SK-N-SH treated with all-trans-retinoic acid at 6 μM for 48 hours (cell line): ENCODE measurements at regions not wholly inside any gene's neighbourhood (a gene's known extent, or its start where the extent isn't known, plus 50 kb on each side); places are given as distances from the start of the nearest gene placed in this dataset.

ENCODE experiments used
- ATAC-seq: fragments of 200-7000 bp; cut with Tn5 transposase; 3 replicates; pipeline ENCODE4 v1.9.1; 2020; ENCODE audit warnings: mild to moderate bottlenecking, moderate library complexity
- ARNTL ChIP-seq: fragments of 450-650 bp; formaldehyde crosslinking; IDR thresholded peaks from 2 replicates; pipeline ENCODE4 v1.5.0; 2020; ENCODE audit warnings: low read depth, mild to moderate bottlenecking, moderate library complexity, borderline replicate concordance
- BACH2 ChIP-seq: fragments of 250-450 bp; sonication (Bioruptor Pico); IDR thresholded peaks from 2 replicates; pipeline ENCODE4 v1.9.0; 2021; ENCODE audit warnings: mild to moderate bottlenecking, borderline replicate concordance
- CSDC2 ChIP-seq: fragments of 250-450 bp; sonication (Bioruptor Pico); IDR thresholded peaks from 2 replicates; pipeline ENCODE4 v1.5.0; 2020; ENCODE audit warnings: mild to moderate bottlenecking, moderate library complexity
- ESRRG ChIP-seq: fragments of 250-450 bp; sonication (Bioruptor Pico); IDR thresholded peaks from 2 replicates; pipeline ENCODE4 v1.6.1; 2021; ENCODE audit warnings: mild to moderate bottlenecking
- GLIS3 ChIP-seq: fragments of 250-450 bp; sonication (Bioruptor Pico); IDR thresholded peaks from 2 replicates; pipeline ENCODE4 v1.5.0; 2020; ENCODE audit warnings: mild to moderate bottlenecking, moderate library complexity
- ISL1 ChIP-seq: fragments of 250-450 bp; sonication (Bioruptor Pico); IDR thresholded peaks from 2 replicates; pipeline ENCODE4 v2.1.2; 2022; ENCODE audit warnings: mild to moderate bottlenecking, moderate library complexity
- OSR1 ChIP-seq: fragments of 250-450 bp; sonication (Bioruptor Pico); IDR thresholded peaks from 2 replicates; pipeline ENCODE4 v1.8.0; 2022; ENCODE audit warnings: moderate library complexity, mild to moderate bottlenecking, inconsistent platforms
- PPARA ChIP-seq: fragments of 250-450 bp; sonication (Bioruptor Pico); IDR thresholded peaks from 2 replicates; pipeline ENCODE4 v1.5.0; 2020; ENCODE audit warnings: mild to moderate bottlenecking, borderline replicate concordance
- RARB ChIP-seq: fragments of 250-450 bp; sonication (Bioruptor Pico); IDR thresholded peaks from 2 replicates; pipeline ENCODE4 v1.8.0; 2021; ENCODE audit warnings: mild to moderate bottlenecking, moderate library complexity
- SNAI2 ChIP-seq: fragments of 250-450 bp; sonication (Bioruptor Pico); IDR thresholded peaks from 2 replicates; pipeline ENCODE4 v1.5.0; 2020; ENCODE audit warnings: mild to moderate bottlenecking, moderate library complexity
- TCF4 ChIP-seq: fragments of 250-450 bp; sonication (Bioruptor Pico); IDR thresholded peaks from 2 replicates; pipeline ENCODE4 v1.8.0; 2021; ENCODE audit warnings: mild to moderate bottlenecking, moderate library complexity, borderline replicate concordance
- TOX ChIP-seq: fragments of 250-450 bp; sonication (Bioruptor Pico); IDR thresholded peaks from 2 replicates; pipeline ENCODE4 v1.8.0; 2021; ENCODE audit warnings: mild to moderate bottlenecking, moderate library complexity, borderline replicate concordance
- TSHZ2 ChIP-seq: fragments of 250-450 bp; sonication (Bioruptor Pico); IDR thresholded peaks from 2 replicates; pipeline ENCODE4 v1.5.0; 2020; ENCODE audit warnings: mild to moderate bottlenecking, moderate library complexity
- ZFP3 ChIP-seq: fragments of 250-450 bp; sonication (Bioruptor Pico); IDR thresholded peaks from 2 replicates; pipeline ENCODE4 v1.5.0; 2020; ENCODE audit warnings: mild to moderate bottlenecking, moderate library complexity
- ZFP30 ChIP-seq: fragments of 450-650 bp; formaldehyde crosslinking; IDR thresholded peaks from 2 replicates; pipeline ENCODE4 v1.5.0; 2022; ENCODE audit warnings: mild to moderate bottlenecking, moderate library complexity
- ZNF565 ChIP-seq: fragments of 450-650 bp; formaldehyde crosslinking; conservative IDR thresholded peaks from 2 replicates; pipeline ENCODE4 v1.5.0; 2020; ENCODE audit warnings: low read depth, mild to moderate bottlenecking, moderate library complexity
- ZNF70 ChIP-seq: fragments of 450-650 bp; formaldehyde crosslinking; IDR thresholded peaks from 2 replicates; pipeline ENCODE4 v1.5.0; 2020; ENCODE audit warnings: mild to moderate bottlenecking, moderate library complexity
- ZNF8 ChIP-seq: fragments of 450-650 bp; formaldehyde crosslinking; IDR thresholded peaks from 2 replicates; pipeline ENCODE4 v1.5.0; 2020; ENCODE audit warnings: mild to moderate bottlenecking, moderate library complexity
- TF ChIP-seq, protein P1 (sequence below): fragments of 250-450 bp; sonication (Bioruptor Pico); IDR thresholded peaks from 2 replicates; pipeline ENCODE4 v1.8.0; 2020; ENCODE audit warnings: mild to moderate bottlenecking, moderate library complexity, borderline replicate concordance
- TF ChIP-seq, protein P2 (sequence below): fragments of 250-450 bp; sonication (Bioruptor Pico); IDR thresholded peaks from 2 replicates; pipeline ENCODE4 v1.8.0; 2021; ENCODE audit warnings: low read depth, mild to moderate bottlenecking, moderate library complexity, borderline replicate concordance

DNA sequence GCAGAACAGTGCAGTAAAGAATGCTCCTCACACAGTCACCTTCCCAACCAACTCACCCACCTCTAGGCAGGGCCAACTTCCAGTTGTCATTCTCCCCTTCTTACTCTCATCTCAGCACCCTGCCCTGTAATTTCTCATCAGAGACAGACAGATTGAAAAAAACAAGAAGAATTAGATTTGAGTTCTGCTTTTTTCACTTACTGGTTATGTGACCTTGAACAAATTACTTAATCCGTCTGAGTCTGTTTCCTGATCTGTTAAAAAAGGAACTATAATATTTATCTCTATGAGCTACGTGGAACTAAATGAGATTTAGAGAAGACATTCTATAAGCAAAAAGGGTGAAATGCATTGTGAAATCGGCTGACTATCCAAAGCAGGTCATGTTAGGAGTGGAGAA is 330.3 kb downstream of the ZNF326 start:
- ATAC-seq, result no peak
- no peak for TF ChIP-seq BACH2 (CRISPR knock-in tag)
- no peak for TF ChIP-seq SNAI2
- TF ChIP-seq GLIS3 (CRISPR knock-in tag), result no peak

GRCh38 chr1:90322186-90322585 is 327.3 kb downstream of the ZNF326 start:
- TF ChIP-seq TSHZ2 (CRISPR knock-in tag), result no peak
- TF ChIP-seq GLIS3 (CRISPR knock-in tag), result no peak
- no peak for TF ChIP-seq ARNTL (CRISPR knock-in tag)
- no peak for TF ChIP-seq RARB (CRISPR knock-in tag)
- no peak for TF ChIP-seq CSDC2 (CRISPR knock-in tag)
- TF ChIP-seq SNAI2, result no peak
- TF ChIP-seq, protein P1, sequence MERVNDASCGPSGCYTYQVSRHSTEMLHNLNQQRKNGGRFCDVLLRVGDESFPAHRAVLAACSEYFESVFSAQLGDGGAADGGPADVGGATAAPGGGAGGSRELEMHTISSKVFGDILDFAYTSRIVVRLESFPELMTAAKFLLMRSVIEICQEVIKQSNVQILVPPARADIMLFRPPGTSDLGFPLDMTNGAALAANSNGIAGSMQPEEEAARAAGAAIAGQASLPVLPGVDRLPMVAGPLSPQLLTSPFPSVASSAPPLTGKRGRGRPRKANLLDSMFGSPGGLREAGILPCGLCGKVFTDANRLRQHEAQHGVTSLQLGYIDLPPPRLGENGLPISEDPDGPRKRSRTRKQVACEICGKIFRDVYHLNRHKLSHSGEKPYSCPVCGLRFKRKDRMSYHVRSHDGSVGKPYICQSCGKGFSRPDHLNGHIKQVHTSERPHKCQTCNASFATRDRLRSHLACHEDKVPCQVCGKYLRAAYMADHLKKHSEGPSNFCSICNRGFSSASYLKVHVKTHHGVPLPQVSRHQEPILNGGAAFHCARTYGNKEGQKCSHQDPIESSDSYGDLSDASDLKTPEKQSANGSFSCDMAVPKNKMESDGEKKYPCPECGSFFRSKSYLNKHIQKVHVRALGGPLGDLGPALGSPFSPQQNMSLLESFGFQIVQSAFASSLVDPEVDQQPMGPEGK (CRISPR knock-in tag), result no peak
- no peak for TF ChIP-seq TOX (CRISPR knock-in tag)
- ATAC-seq, result no peak

DNA sequence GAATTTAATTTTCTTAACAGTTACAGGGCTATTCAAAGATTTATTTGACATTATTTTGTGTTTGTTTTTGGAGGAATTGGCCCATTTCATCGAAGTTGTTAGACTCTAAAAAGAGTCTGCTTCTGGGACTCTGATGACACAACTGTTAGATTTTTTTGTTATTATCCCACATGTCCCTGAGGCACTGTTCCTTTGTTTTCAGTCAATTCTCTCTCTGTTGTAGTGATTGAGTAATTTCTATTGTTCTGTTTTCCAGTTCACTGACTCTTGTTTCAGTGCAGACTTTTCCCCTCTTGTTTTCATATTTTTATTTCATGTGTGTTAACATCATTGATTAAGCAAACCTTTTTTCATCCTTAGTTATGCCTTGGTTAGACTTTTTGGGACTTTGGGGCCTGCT is 325.0 kb downstream of the ZNF326 start:
- TF ChIP-seq CSDC2 (CRISPR knock-in tag), result no peak
- no peak for TF ChIP-seq TCF4 (CRISPR knock-in tag)
- TF ChIP-seq, protein P2, sequence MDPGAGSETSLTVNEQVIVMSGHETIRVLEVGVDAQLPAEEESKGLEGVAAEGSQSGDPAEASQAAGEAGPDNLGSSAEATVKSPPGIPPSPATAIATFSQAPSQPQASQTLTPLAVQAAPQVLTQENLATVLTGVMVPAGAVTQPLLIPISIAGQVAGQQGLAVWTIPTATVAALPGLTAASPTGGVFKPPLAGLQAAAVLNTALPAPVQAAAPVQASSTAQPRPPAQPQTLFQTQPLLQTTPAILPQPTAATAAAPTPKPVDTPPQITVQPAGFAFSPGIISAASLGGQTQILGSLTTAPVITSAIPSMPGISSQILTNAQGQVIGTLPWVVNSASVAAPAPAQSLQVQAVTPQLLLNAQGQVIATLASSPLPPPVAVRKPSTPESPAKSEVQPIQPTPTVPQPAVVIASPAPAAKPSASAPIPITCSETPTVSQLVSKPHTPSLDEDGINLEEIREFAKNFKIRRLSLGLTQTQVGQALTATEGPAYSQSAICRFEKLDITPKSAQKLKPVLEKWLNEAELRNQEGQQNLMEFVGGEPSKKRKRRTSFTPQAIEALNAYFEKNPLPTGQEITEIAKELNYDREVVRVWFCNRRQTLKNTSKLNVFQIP (CRISPR knock-in tag), result no peak
- TF ChIP-seq GLIS3 (CRISPR knock-in tag), result no peak
- TF ChIP-seq ZFP3, result no peak
- TF ChIP-seq BACH2 (CRISPR knock-in tag), result no peak
- TF ChIP-seq ZNF8 (CRISPR knock-in tag), result no peak
- TF ChIP-seq OSR1 (CRISPR knock-in tag), result no peak
- no peak for TF ChIP-seq TOX (CRISPR knock-in tag)
- no peak for TF ChIP-seq ZNF565
- TF ChIP-seq PPARA, result no peak
- no peak for TF ChIP-seq ISL1

DNA sequence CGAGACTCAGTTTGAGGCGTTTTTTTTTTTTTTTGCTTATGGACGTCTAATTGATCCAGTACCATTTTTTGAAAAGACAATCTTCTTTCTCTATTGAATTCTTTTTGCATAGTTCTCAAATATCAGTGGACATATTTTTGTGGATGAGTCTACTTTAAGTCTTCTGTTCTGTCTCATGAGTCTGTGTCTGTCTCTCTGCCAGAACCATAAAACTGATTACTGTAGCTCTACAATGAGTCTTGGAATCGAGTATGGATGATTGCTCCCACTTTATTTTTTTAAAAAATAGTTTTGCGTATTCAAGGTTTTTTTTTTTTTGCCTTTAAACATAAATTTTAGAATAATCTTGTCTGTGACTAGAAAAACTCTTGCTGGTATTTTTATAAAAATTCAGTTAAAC is 323.5 kb downstream of the ZNF326 start:
- no peak for TF ChIP-seq OSR1 (CRISPR knock-in tag)
- TF ChIP-seq ZFP3, result no peak
- TF ChIP-seq ZNF70, result no peak
- no peak for TF ChIP-seq ESRRG (CRISPR knock-in tag)
- no peak for TF ChIP-seq ZFP30 (CRISPR knock-in tag)
- TF ChIP-seq TSHZ2 (CRISPR knock-in tag), result no peak
- no peak for ATAC-seq

More for the DNA sequence above, 325.0 kb downstream of the ZNF326 start:
- no peak for ATAC-seq
